ENCODE measurements at regions not wholly inside any gene's neighbourhood (a gene's known extent, or its start where the extent isn't known, plus 50 kb on each side); places are given as distances from the start of the nearest gene placed in this dataset.
"Not testable (repeated sequence)": the region's sequence is repeated elsewhere in the genome, so short reads cannot be mapped to it uniquely, and the experiment has no call there.

- DNase-seq (ENCODE audit: low read depth), result no peak
These were observed 51.2 kb upstream of the RDX start for GRCh38 chr11:110347660-110348059.

- DNase-seq (ENCODE audit: low read depth), result peak; percentile 68
These were observed 53.0 kb upstream of the RDX start for GRCh38 chr11:110349138-110349996.

- not testable (repeated sequence) for DNase-seq (ENCODE audit: low read depth)
These were observed 53.6 kb upstream of the RDX start for GRCh38 chr11:110349997-110350383.

GRCh38 chr11:110355011-110355744, 58.8 kb upstream of the RDX start:
- no peak for DNase-seq (ENCODE audit: low read depth)

GRCh38 chr11:110356762-110357671, 60.6 kb upstream of the RDX start:
- no peak for DNase-seq (ENCODE audit: low read depth)

- DNase-seq (ENCODE audit: low read depth), result no peak
These were observed 61.9 kb upstream of the RDX start for GRCh38 chr11:110358336-110358735.

GRCh38 chr11:110360781-110361408, 64.5 kb upstream of the RDX start:
- not testable (repeated sequence) for DNase-seq (ENCODE audit: low read depth)

- DNase-seq (ENCODE audit: low read depth), result no peak
These were observed 66.6 kb upstream of the RDX start for GRCh38 chr11:110362971-110363509.

GRCh38 chr11:110366291-110366690, 63.5 kb upstream of the FDX1 start:
- no peak for DNase-seq (ENCODE audit: low read depth)

- no peak for DNase-seq (ENCODE audit: low read depth)
These were observed 62.2 kb upstream of the FDX1 start for GRCh38 chr11:110367571-110367970.

- DNase-seq (ENCODE audit: low read depth), result no peak
These were observed 58.7 kb upstream of the FDX1 start for GRCh38 chr11:110371084-110371483.

GRCh38 chr11:110373051-110373702, 56.6 kb upstream of the FDX1 start:
- no peak for DNase-seq (ENCODE audit: low read depth)

- no peak for DNase-seq (ENCODE audit: low read depth)
These were observed 54.8 kb upstream of the FDX1 start for GRCh38 chr11:110374921-110375320.

GRCh38 chr11:110375351-110375750, 54.4 kb upstream of the FDX1 start:
- no peak for DNase-seq (ENCODE audit: low read depth)

GRCh38 chr11:110376021-110376420, 53.7 kb upstream of the FDX1 start:
- no peak for DNase-seq (ENCODE audit: low read depth)

- DNase-seq (ENCODE audit: low read depth), result no peak
These were observed 52.9 kb upstream of the FDX1 start for GRCh38 chr11:110376711-110377324.

GRCh38 chr11:110377434-110377833, 52.3 kb upstream of the FDX1 start:
- no peak for DNase-seq (ENCODE audit: low read depth)

GRCh38 chr11:110379261-110379660, 50.5 kb upstream of the FDX1 start:
- no peak for DNase-seq (ENCODE audit: low read depth)

GRCh38 chr11:110379936-110380335, 49.8 kb upstream of the FDX1 start:
- DNase-seq (ENCODE audit: low read depth), result no peak

All from activated T-helper 9 cell treated with anti-CD3 and anti-CD28 coated beads, Interleukin-2, amount 50 U/mL, for 16 hours (primary cell).